GM21619 (cell line): ENCODE measurements at regions not wholly inside any gene's neighbourhood (a gene's known extent, or its start where the extent isn't known, plus 50 kb on each side); places are given as distances from the start of the nearest gene placed in this dataset.
"Not testable (repeated sequence)": the region's sequence is repeated elsewhere in the genome, so short reads cannot be mapped to it uniquely, and the experiment has no call there.

ENCODE experiments used
- ATAC-seq: cut with Tn5 transposase; IDR thresholded peaks from one replicate; pipeline ENCODE4 v1.9.1; 2021; ENCODE audit not compliant: unreplicated experiment

- ATAC-seq: no peak
Measured at GRCh38 chr13:107827840-107828549, 387.3 kb downstream of the LIG4 start.

GRCh38 chr13:107824635-107825034 is 390.7 kb downstream of the LIG4 start:
- ATAC-seq: no peak

- ATAC-seq: no peak
Measured at GRCh38 chr13:107822006-107822405, 393.3 kb downstream of the LIG4 start.

GRCh38 chr13:107821492-107821891 is 393.8 kb downstream of the LIG4 start:
- ATAC-seq: no peak

GRCh38 chr13:107819071-107819470 is 396.3 kb downstream of the LIG4 start:
- no peak for ATAC-seq

- ATAC-seq: no peak
Measured at GRCh38 chr13:107817647-107818287, 397.6 kb downstream of the LIG4 start.

- no peak for ATAC-seq
Measured at GRCh38 chr13:107812014-107812412, 403.3 kb downstream of the LIG4 start.

GRCh38 chr13:107811233-107812013 is 403.9 kb downstream of the LIG4 start:
- no peak for ATAC-seq

- ATAC-seq: no peak
Measured at GRCh38 chr13:107809125-107809524, 406.2 kb downstream of the LIG4 start.

- no peak for ATAC-seq
Measured at GRCh38 chr13:107808389-107808788, 406.9 kb downstream of the LIG4 start.

- no peak for ATAC-seq
Measured at GRCh38 chr13:107807306-107808073, 407.8 kb downstream of the LIG4 start.

GRCh38 chr13:107806726-107807125 is 408.6 kb downstream of the LIG4 start:
- no peak for ATAC-seq

- ATAC-seq: no peak
Measured at GRCh38 chr13:107803822-107804495, 411.4 kb downstream of the LIG4 start.

GRCh38 chr13:107801621-107802020 is 413.7 kb downstream of the LIG4 start:
- ATAC-seq: no peak

- ATAC-seq: no peak
Measured at GRCh38 chr13:107799001-107799400, 416.3 kb downstream of the LIG4 start.

GRCh38 chr13:107790397-107790796 is 424.9 kb downstream of the LIG4 start:
- no peak for ATAC-seq

- ATAC-seq: no peak
Measured at GRCh38 chr13:107788464-107789165, 426.7 kb downstream of the LIG4 start.

GRCh38 chr13:107782646-107783045 is 432.7 kb downstream of the LIG4 start:
- not testable (repeated sequence) for ATAC-seq

GRCh38 chr13:107778094-107778493 is 437.2 kb downstream of the LIG4 start:
- no peak for ATAC-seq

- ATAC-seq: no peak
Measured at GRCh38 chr13:107770541-107770940, 444.8 kb downstream of the LIG4 start.
